Neutrophil (primary cell): ENCODE measurements at regions not wholly inside any gene's neighbourhood (a gene's known extent, or its start where the extent isn't known, plus 50 kb on each side); places are given as distances from the start of the nearest gene placed in this dataset.

Source experiments
- H3K27ac ChIP-seq: fragments of 200-600 bp; sonication (generic); 2 replicates; pipeline ENCODE4 v1.5.1; 2016; ENCODE audit warnings: mild to moderate bottlenecking, moderate library complexity
- H3K27me3 ChIP-seq: fragments of 200-600 bp; sonication (generic); 2 replicates; pipeline ENCODE4 v1.6.0; 2016; ENCODE audit warnings: mild to moderate bottlenecking
- H3K36me3 ChIP-seq: fragments of 200-600 bp; sonication (generic); 2 replicates; pipeline ENCODE4 v1.5.1; 2017
- H3K4me1 ChIP-seq, 2 experiments: fragments of 200-600 bp in 1 of 2; sonication (generic) in 1 of 2; 1 replicate in 1 of 2; 2 replicates in 1 of 2; pipeline versions ENCODE4 v1.5.1 to v1.6.1; 2013 to 2016; ENCODE audit warnings: low read depth in 1 of 2, low read length in 1 of 2, mild to moderate bottlenecking in 1 of 2, moderate library complexity in 1 of 2; ENCODE audit not compliant: control insufficient read depth in 1 of 2, insufficient read depth in 1 of 2
- H3K4me3 ChIP-seq, 2 experiments: fragments of 200-600 bp in 1 of 2; sonication (generic) in 1 of 2; 1 replicate in 1 of 2; 2 replicates in 1 of 2; pipeline ENCODE4 v1.5.1; 2013 to 2016; ENCODE audit warnings: low read depth in 1 of 2, low read length in 1 of 2, mild to moderate bottlenecking in 1 of 2, moderate library complexity in 1 of 2
- H3K9me3 ChIP-seq: fragments of 200-600 bp; sonication (generic); 2 replicates; pipeline ENCODE4 v1.5.1; 2016
- CTCF ChIP-seq: fragments of 200-600 bp; sonication (generic); IDR thresholded peaks from 2 replicates; pipeline ENCODE4 v1.5.1; 2016; ENCODE audit warnings: antibody characterized with exemption

- Histone ChIP-seq H3K27ac (no peak overlapping the region), H3K27me3 (no peaks in the 10 kb centered on the region), H3K4me3 (no peak overlapping the region), H3K9me3 (no peaks in the 10 kb centered on the region), H3K36me3 (no peaks in the 10 kb centered on the region), H3K4me1 (no peaks in the 10 kb centered on the region)
- TF ChIP-seq CTCF: no peak
Observed at GRCh38 chr17:14910916-14911315, 354.2 kb downstream of the PMP22 start.

DNA sequence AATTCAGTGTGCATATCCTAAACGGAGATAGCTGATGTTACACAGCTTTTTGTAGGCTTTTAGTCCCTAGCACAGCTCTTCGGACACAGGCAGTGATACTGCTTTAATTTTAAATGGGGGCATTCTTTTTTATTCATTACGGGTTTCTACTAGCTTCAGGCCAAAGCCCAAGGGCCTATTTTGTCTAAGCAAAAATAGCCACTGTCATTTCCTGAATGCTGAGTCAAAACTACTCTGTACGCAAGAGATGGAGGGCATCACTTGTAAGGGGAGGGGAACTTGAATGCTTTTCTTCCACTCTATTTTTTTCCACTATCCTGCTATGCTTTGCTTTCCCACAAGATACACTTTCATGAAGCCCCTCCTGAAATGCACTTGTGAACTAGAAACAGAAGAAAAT, 360.7 kb downstream of the PMP22 start:
- H3K4me3 ChIP-seq: no peak overlapping the region
- H3K9me3 ChIP-seq: no peaks in the 10 kb centered on the region
- no peak overlapping the region for H3K27ac ChIP-seq
- H3K27me3 ChIP-seq: no peaks in the 10 kb centered on the region
- H3K4me1 ChIP-seq: no peaks in the 10 kb centered on the region
- no peaks in the 10 kb centered on the region for H3K36me3 ChIP-seq
- no peak for TF ChIP-seq CTCF

GRCh38 chr17:14903854-14904253, 361.3 kb downstream of the PMP22 start:
- no peaks in the 10 kb centered on the region for H3K27me3 ChIP-seq
- H3K4me3 ChIP-seq: no peak overlapping the region
- no peak overlapping the region for H3K27ac ChIP-seq
- H3K4me1 ChIP-seq: no peaks in the 10 kb centered on the region
- no peaks in the 10 kb centered on the region for H3K9me3 ChIP-seq
- H3K36me3 ChIP-seq: no peaks in the 10 kb centered on the region
- TF ChIP-seq CTCF: no peak

- no peaks in the 10 kb centered on the region for H3K9me3 ChIP-seq
- H3K27me3 ChIP-seq: no peaks in the 10 kb centered on the region
- H3K36me3 ChIP-seq: no peaks in the 10 kb centered on the region
- H3K4me3 ChIP-seq: no peak overlapping the region
- H3K27ac ChIP-seq: no peak overlapping the region
- TF ChIP-seq CTCF: no peak
- H3K4me1 ChIP-seq: no peaks in the 10 kb centered on the region
Observed at GRCh38 chr17:14902803-14903202, 362.3 kb downstream of the PMP22 start.

GRCh38 chr17:14902297-14902696, 362.8 kb downstream of the PMP22 start:
- H3K4me1 ChIP-seq: no peaks in the 10 kb centered on the region
- H3K27me3 ChIP-seq: no peaks in the 10 kb centered on the region
- no peak overlapping the region for H3K27ac ChIP-seq
- no peaks in the 10 kb centered on the region for H3K9me3 ChIP-seq
- no peaks in the 10 kb centered on the region for H3K36me3 ChIP-seq
- TF ChIP-seq CTCF: no peak
- H3K4me3 ChIP-seq: no peak overlapping the region

DNA sequence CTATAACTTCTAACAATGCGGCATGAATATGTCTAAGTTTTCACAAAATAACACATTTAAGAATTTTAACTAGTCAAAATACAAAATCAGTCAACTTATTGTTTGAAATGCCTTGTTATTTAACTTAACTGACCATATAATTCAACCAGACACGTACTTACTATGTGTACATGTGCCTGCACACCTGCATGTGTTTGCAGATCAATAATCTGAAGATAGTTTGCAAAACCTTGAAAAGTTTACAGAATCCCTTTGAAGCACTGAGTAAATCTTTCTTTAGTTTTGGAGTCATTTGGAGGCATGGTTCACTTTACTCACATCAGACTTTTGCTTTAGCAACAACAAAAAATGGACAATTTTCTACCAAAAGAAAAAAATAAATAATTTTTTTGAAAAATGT, 363.8 kb downstream of the PMP22 start:
- H3K27ac ChIP-seq: no peak overlapping the region
- no peaks in the 10 kb centered on the region for H3K27me3 ChIP-seq
- H3K4me3 ChIP-seq: no peak overlapping the region
- no peaks in the 10 kb centered on the region for H3K36me3 ChIP-seq
- no peak for TF ChIP-seq CTCF
- no peaks in the 10 kb centered on the region for H3K4me1 ChIP-seq
- H3K9me3 ChIP-seq: no peaks in the 10 kb centered on the region
